ENCODE measurements at regions not wholly inside any gene's neighbourhood (a gene's known extent, or its start where the extent isn't known, plus 50 kb on each side); places are given as distances from the start of the nearest gene placed in this dataset.

DNA sequence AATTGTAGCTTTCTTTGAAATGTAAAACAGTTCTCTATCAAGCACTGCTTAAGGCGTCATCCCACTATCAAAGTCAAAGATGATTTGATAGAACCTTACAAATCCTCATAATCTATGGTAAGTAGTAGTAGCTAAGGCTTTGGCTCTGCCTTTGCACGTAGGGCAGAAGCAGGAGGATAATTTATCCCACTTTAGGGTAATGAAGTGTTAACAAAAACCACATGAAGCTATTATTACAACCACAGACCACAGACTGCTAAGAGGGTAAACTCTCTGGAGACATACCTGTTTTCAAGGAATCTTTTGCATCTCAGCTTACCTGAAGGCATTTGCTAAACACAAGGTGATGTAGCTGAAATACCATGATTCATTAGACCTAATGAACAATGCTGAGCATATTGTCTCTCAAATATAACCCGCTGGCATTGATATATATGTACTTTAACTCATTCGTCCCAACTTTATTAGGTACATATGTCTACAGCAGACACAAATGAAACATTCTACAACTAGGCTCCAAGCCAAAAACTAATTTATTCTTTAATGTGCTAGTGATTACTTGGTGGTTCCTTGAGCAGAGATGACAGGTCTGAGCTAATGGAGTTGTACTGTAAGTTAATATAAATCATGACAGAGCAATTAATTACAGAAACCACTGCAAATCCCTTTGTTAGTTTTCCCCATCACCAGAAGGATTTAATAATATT is 368.8 kb downstream of the ETNK1 start:
- DNase-seq, result no peak

DNA sequence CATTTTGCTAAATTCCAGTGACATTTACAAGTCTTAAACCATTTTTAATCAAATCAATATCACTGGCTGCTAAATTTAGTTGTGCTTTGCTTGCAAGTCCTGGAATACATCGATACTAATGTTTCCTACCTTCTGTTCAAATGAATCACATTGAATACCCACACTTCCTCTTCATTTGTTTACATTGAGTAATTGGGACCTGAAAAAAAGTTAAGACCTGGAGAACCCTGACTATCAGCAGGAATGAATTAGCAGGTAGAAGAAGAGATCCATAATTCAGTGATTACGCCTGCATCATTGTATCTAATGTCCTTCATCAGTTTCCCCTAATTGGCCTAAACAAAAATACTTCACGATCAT is 369.3 kb downstream of the ETNK1 start:
- DNase-seq, result no peak

DNA sequence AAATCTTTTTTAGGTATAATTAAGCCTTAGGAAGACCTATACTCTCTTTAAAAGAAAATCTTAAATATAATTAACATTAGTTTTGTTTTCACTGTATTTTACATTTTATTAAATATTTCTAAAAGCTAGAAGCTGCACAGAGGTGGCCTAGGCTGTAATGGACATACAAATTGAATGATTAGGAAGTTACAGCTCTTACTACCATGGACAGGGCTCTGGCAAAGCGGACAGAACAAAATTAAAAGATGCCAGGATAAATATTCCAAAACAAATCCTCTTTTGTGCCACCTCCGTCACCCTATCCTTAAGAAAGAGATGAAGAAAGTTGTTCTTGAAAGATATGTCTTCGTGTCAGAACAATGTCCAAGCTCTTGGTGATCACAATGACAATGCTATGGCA is 376.5 kb downstream of the ETNK1 start:
- DNase-seq, result no peak

DNA sequence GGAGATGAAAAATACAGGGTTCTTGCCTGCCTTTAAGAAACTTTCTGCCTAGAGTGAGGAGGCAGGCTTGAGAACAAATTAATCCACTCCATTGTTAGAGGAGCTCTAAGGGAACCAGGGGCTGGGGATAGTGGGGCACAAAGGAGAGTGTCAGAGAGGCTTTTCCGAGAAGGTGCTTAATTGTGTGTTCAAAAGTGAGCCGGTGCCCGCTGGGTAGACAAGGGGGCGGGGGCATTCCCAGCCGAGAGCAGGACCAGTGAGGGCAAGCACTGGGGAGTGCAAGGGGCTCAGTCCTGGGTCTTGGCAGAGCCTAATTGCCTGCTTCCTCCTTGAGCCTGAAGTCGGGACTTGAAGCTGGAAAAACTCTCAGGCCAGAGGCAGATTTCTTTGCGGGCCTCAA is 377.4 kb downstream of the ETNK1 start:
- no peak for DNase-seq

DNA sequence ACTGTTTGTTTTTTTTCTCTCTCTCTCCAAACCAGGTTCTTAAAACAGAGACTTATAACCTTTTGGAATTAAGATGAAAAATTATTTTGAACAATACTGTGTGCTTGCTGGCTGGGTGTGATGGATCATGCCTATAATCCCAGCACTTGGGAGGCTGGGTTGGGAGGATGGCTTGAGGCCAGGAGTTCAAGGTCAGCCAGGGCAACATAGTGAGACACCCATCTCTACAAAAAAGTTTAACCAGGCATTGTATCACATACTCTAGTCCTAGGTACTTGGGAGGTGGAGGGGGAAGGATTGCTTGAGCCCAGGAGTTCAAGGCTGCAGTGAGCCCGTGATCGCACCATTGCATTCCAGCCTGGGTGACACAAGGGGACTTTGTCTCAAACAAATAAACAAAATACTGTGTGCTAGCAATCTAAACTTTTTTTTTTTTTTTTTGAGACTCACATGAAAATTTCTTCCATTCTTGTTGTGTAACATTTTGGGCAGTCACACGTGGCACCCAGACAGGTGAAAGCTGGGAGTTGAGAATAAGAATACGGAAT is 379.6 kb downstream of the ETNK1 start:
- no peak for DNase-seq

DNA sequence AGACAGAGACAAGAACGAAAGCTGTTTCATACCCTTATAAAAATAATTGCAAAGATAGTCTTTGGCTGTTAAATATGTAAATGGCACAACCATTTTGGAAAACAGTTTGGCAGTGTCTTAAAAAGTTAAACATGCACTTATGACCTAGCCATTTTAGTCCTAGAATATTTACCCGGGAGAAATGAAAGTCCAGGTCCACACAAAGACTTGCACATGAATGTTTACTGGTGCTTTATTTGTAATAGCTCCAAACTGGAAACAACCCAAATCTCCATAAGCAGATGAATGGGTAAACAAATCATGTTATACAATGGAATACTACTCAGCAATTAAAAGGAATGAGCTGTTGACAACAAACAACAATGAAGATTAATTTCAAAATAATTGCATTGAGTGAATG is 380.4 kb downstream of the ETNK1 start:
- DNase-seq, result no peak

DNA sequence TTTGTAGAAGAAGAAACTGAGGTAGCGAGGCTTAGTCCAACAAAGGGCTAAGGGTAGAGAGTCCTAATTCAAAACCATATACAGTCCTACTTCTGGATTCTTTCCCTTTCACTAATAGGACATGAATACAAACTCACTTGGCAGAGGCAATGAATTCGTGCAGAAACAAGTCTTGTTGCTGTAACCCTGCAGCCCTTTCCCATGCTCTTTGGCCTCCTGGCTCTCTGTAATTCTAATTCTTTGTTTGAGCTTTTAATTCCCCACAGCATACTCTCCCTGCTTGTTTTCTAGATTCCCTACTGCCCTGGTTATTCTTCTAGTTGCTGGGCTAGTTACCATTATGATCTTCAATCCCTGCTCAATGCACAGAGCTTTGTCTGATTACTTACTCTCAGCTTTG is 381.4 kb downstream of the ETNK1 start:
- no peak for DNase-seq

DNA sequence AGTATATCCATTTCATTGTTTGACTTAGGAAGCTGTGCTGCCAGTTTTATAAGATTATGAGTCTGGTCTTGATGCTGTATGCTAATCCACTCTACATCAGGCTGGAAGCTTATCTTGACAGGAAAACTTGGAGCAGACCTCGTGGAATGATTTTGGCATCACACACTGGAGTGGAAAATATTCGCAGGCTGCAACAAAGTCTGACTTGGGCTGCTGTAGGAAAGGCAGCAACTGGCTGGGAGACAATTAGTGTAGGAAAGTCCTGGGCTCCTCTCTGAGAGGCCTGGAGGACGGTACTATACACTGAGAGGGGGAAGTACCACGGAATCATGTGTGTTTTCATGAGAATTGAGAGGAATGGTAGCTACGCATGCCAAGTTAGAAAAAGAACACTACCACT is 383.7 kb downstream of the ETNK1 start:
- peak; percentile 34 for DNase-seq

DNA sequence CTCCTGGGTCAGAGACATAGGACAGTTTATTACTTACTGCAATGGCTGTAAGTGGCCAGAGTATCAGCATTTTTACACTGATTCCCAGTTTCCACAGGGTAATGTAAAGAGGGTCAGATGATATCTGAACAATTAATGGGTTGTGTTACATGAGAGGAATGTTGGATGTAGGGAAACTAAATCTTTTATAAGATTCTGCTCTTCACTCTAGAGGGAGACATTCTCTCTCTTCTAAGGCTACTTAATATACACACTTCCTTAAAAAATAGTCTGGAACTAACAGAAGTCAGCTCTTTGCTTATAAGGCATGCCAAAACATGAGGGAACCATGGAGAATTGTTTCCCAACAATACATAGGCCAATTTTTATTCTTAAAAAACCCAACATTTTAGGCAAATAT is 389.8 kb downstream of the ETNK1 start:
- no peak for DNase-seq

DNA sequence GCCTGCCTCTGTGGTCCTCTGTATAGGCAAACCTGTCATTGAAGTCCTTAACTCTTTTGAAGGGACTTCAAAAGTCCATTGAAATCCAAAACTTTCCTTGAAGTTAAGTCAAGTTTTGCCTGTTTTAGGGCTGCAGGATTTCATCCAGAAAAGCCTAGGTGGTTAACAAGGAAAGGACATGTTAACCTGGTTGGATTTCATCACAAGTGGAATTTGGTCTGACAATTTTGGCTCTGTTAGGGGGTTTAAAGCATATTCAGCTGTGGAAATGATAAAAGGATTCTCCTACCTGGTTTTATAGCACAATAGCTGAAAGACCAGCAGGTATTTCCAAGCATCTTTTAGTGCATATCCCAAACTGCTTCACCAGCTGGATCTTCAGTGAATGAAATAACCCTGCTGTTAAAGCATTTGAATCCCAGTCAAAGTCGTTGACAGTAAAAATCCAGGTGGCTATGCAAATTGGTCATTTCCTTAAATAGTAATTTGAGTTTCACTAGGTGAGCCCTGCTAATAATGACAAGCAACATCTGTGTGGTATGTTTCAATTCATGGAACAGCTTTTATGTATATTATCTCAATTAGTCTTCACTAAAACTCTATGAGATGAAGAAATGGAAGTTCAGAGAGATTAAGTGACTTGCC is 400.5 kb downstream of the ETNK1 start:
- DNase-seq, result no peak

DNA sequence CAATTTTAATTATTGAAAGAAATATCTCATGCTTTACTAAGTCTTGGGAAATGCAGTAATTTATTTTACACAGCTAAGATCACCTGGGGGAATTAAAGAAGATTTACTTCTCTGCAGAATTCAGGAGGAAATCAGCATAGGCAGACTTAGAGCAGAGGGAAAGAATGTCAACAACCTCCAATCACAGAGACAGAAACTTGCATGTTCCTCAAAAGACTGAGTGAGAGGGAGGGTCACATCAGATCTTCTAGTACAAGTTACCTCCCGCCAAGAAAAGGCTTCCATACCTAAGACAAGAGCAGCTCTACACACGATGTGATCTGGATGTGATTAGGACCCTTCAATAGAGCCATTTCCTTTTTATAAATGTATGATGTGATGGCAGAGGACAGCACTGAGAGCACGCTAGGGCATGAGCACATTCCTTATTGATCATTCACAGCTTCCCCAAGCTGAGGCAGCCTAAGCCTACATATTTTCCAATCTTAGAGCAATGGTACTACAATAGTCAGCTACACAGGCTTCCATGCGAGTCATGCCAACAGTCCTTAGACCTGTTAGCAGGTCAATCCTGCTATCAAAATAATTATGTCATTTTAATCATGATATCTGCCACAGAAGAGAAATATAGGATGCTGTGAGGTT is 403.3 kb downstream of the ETNK1 start:
- DNase-seq, result no peak

DNA sequence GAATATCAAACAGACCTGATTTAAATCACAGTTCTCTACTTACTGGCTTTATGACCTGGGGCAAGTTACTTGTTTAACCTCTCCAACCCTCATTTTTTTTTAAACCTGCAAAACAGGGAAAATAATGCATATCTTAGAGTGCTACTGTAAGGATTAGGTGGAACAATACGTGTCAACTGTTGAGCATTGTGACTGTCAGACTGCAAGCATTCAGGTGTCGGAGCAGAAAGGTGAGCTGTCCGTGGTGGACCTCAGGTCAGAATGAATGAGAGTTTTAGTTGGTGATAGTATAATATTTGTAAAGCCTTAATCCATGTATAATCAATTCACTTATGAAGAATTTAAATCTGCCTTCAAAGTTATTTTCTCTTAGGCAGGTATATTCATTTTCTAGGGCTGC is 404.2 kb downstream of the ETNK1 start:
- DNase-seq, result no peak

DNA sequence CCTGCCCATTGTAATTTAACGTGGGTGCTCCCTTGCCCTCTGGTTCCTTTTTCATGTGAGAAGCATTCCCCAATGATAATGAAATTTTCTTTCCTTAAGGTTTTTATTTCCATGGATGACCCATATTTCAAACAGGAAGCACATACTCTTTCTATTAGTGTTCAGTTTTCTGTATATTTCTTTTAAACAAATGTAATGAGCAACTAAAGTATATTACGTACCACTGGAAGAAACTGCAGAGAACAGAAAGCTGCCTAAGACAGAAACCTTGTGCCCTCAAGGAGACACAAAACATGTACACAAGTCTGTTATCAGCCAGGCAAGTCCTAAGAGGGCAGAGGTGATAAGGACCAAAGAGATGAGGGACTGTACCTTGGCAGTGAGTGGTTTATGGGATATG is 414.9 kb downstream of the ETNK1 start:
- DNase-seq, result no peak

DNA sequence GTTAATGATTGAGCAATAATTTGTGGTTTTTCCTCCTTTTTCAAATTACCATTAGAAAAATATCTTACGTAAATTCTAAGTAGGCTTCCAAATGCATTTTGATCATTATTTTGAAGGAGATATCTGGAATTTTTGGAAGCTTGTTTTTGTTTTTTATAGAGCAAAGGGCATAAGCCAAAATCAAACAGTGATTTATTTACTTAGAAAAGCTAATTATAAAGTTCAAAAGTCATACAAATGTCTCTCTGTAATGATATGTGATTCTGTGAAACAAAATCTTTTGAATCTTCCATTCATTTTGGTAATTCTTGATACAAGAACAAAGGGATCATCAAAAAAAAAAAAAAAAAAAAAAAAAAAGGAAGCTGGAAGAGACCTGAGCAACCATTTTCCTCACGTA is 416.8 kb downstream of the ETNK1 start:
- DNase-seq, result no peak

DNA sequence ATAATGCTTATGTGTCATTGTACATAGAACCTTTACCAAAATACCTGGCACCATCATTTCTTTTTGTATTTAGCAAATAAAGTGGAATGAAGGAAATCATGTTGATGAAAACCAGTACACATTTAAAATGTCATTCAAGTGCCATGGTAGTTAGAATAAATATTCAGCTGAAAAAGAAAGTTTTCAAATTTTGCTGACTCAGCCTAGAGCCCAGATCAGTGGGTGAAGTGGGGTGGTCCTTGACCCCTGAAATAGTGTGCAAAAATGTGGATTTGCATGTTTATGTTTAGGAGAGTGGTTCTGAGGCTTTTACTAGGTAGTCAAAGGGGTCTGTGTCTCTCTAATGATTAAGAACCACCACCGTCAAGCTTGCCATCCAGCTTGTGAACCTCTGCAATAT is 418.7 kb downstream of the ETNK1 start:
- no peak for DNase-seq

DNA sequence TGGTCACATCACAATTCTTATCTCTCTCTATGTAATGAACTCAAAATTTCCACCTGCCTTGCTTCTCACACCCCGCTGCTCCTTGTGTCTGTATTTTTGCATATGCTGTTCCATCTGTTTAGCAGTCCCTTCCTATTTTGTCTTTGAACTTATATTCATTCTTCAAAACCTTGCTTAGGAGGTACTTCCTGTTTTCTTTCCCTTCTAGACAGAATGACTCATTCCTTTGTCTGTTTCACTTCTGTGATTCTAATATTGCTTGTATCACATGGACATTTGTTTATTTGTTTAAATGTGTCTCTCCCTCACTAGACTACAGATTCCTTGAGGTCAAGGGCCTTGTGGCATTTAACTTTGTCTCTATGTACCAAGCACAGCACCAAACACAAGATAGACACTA is 424.2 kb downstream of the ETNK1 start:
- no peak for DNase-seq

DNA sequence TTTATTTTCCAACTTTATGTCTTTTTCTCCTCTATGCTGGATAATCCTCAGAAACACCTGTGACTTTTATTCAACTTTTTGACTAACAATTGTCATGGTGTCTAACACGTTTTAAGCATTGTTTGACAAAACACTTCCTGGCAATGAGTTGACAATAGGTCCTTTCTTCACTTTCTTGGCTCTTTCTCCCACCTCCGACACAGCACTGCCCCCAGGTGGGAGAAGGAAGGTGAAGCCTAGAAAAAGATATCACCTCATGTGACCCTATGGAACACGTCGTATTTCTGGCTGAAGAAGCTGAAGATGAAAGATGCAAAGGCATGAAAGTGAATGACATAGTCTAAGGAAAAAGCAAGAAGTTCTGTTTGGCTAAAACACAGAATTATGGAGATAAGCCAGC is 430.0 kb downstream of the ETNK1 start:
- DNase-seq, result no peak

DNA sequence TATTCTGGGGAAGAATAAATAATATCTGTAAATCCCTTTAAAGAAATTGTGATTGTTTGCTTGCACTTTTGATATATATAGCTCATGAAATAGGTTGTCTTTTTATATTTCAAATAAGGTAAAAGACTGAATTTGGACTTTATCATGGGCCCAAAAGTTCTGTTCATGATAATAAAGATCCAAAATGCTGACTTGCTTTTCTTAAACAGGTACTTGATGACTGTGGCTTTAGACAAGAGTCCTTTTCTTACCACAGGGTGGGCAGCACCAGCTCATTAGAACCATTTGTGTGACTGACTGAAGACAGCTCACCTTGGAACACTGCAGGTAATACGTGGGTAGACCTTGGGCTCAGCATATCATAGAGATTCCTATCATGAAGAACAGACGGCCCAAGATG is 432.6 kb downstream of the ETNK1 start:
- no peak for DNase-seq

DNA sequence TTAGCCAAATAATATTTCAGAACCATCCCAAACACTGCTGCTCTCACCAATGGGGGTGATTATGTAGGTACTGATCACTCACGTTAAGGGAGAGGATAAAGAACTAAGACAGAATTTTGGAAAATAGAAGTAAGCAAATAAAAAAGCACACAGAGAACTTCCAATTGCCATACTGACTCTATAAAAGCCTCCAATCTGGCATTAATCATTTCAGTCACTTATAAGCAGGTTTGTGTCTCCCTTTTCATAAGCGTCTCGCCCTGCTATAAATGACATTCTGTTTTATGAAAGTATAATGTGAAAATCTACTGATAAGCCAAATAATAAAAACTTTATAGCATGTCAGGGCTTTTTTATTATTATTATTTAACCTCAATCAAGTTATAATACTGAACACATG is 435.2 kb downstream of the ETNK1 start:
- DNase-seq, result no peak

DNA sequence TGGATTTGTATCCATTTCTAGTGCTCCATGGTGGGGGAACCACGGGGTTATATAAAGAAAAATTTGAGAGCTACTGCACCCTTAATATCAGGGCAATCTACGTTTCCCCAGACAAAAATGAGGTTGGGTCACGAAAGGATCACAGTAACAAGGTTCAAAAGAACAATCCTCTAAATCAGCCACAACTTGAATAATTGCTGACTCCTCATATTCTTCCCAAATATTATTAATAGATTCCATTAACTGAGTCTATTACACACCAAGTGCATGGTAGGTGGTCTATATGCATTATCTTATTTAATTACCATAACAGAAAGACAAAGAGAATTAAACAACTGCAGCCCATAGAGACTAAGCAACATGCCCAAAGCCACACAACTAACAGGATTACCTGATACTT is 438.2 kb downstream of the ETNK1 start:
- DNase-seq, result no peak

DNA sequence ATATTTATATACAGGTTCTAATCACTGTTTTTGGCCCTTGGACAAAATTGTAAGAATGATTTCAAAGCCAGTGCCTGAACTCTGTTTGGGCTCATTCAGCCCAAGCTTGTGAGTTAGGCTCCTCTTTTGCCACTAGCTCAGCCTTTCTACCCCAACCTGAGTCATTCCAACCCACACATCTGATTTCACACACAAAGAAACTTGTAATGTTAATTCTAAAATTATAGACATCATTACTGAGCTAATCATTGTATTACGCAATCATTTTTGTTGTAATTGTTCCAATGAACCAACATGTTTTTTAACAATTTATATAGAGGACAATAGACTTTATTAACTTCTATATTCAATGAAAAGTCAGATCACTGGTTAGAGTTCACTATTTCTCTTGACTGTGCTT is 441.1 kb downstream of the ETNK1 start:
- DNase-seq, result no peak

DNA sequence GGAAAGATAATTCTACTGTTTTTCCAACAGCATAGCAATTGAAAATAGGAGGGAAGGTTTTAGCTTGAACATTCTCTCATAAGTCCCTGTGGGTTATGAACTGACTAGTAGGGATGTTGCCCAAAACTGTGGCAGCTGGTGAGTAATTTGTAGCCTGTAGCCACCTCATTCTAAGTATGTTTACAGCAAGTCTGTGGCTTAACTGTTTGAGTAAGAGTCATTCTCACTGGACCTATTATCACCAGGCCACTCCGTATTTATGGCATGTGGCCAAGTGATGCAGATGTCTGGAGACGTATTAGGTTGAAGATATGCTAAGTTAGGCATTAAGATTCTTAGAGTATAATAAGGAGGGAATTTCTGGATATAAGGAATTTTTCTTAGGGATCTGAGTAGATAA is 458.3 kb downstream of the ETNK1 start:
- no peak for DNase-seq

DNA sequence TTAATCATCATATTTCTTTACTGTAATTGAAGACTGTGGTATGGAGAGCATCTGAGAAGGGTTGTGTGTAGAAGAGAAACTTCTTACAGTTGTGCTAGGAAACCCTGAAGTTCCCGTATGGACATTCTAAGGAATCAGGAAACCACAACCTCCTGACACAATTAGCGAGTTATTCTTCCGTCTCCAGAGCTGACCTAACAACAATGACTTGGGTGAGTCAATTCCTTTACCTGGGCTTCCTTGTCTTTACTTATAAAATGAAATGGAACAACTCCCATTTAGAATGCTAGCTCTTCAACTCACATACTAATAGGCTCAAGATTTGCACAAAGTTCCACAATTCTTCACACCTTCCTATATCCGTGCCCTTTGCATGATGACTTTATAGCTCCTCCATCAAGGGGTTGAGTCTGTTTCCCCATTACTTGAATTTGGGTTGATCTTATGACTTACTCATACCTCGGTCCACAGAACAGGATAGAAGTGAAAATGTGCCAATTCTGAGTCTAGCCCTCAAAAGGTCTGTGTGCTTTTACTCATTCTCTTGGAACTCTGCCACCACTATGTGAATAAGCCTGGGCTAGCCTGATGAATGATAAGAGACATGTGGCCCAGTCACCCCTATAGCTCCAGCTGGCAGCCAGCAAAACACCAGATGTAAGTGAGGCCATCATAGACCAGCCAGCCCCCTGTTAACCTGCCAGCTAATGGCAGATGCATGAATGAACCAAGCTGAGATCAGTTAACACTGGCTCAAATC is 459.4 kb downstream of the ETNK1 start:
- no peak for DNase-seq

DNA sequence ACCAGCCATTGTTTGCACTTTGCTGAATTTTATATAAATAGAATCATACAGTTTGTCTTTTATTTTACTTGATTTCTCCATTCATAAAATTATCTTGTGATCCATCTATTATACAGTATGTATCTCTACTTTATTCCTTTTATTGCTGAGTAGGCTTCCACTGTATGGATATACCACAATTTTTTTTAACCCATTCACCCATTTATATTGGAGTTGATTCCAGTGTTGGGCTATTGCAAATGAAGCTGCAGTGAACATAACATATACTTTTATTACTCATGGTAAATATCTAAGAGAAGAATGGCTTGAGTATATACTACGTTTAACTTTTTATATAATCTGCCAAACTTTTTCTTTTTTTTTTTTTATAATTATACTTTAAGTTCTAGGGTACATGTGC is 463.6 kb downstream of the ETNK1 start:
- DNase-seq, result no peak

Measured in left hindlimb (tissue), 1 donor.